Pancreas (tissue), 10 donors: ENCODE measurements at regions not wholly inside any gene's neighbourhood (a gene's known extent, or its start where the extent isn't known, plus 50 kb on each side); places are given as distances from the start of the nearest gene placed in this dataset.

Source experiments
- ATAC-seq, 4 donors: fragments of 200-7000 bp; cut with Tn5 transposase; one replicate each; pipeline versions ENCODE4 v1.8.0 to v1.9.1; 2020; ENCODE audit warnings: mild to moderate bottlenecking in 4 of 4, moderate library complexity in 4 of 4
- DNase-seq, 6 donors: peaks; one replicate each; pipeline ENCODE4 v3.0.0-alpha.2; 2020
- FAIRE-seq: peaks from 2 replicates; lab custom pipeline; 2012; peaks lifted over from hg19 to GRCh38; lab: Jason Lieb, UNC
- H3K27ac ChIP-seq, 4 donors: fragments of 200-600 bp; sonication (generic); 1 replicate in 3 of 4; 2 replicates in 1 of 4; pipeline versions ENCODE4 v1.5.0 to v1.8.0; 2020
- H3K27me3 ChIP-seq, 4 donors: fragments of 200-600 bp; one replicate each; pipeline ENCODE4 v1.8.0; 2021
- H3K36me3 ChIP-seq, 3 donors: fragments of 200-600 bp; sonication (generic) in 1 of 3; one replicate each; pipeline versions ENCODE4 v1.5.0 to v1.8.0; 2020 to 2021
- H3K4me1 ChIP-seq, 3 donors: fragments of 200-600 bp; one replicate each; pipeline ENCODE4 v1.8.0; 2021
- H3K4me3 ChIP-seq, 4 donors: fragments of 200-600 bp; sonication (generic) in 2 of 4; one replicate each; pipeline versions ENCODE4 v1.5.0 to v1.8.0; 2020 to 2021
- H3K9me3 ChIP-seq, 4 donors: fragments of 200-600 bp; one replicate each; pipeline ENCODE4 v1.8.0; 2021
- WGBS, 2 donors: extraction: QIAGEN DNeasy Blood & Tissue Kit; methylation state at CpG; one replicate each; pipeline ENCODE4 v1.1.7; 2013; 5-methylcytosine and 5-hydroxymethylcytosine counted together
- intact Hi-C, 3 donors: fragments of 100-400 bp; cut with DNase I; formaldehyde crosslinking; loops; one replicate each; pipeline versions ENCODE4 v1.11.1 to v1.14.2; 2022
- TF ChIP-seq, protein P1 (sequence below), 4 donors: fragments of 200-600 bp; sonication (generic) in 3 of 4; IDR thresholded peaks; one replicate each; pipeline versions ENCODE4 v1.5.0 to v1.8.0; 2021; ENCODE audit warnings: antibody characterized with exemption in 4 of 4
- donor health status: healthy with polysubstance abuse.
- donor health status: DM: no; HTN: no; CAD: no; lungs with moderate emphysema.
- donor health status: DM: no; HTN: no; CAD: no.
- donor health status: control.
- donor health status: control.
- donor health status: Bipolar disorder and iron deficiency.
- donor health status: DM: yes; HTN: yes; CAD: no.
- donor health status: DM: no; HTN: no; CAD: no.
- donor health status: DM: no; HTN: no; CAD: no.
- donor health status: DM: yes; HTN: yes; CAD: no.

GRCh38 chr1:70552662-70553566, 141.8 kb downstream of the CTH start:
- H3K4me3 ChIP-seq: no peak overlapping the region
- no peak for FAIRE-seq
- H3K27me3 ChIP-seq: peaks cover 0 to 3% (median 0%) of the 10 kb centered on the region in 4 donors
- H3K9me3 ChIP-seq: peaks cover 0 to 2% (median 0%) of the 10 kb centered on the region in 4 donors
- no peak overlapping the region for H3K27ac ChIP-seq
- no peaks in the 10 kb centered on the region for H3K4me1 ChIP-seq
- no peak for DNase-seq
- ATAC-seq: no peak
- no peaks in the 10 kb centered on the region for H3K36me3 ChIP-seq
- TF ChIP-seq, protein P1, sequence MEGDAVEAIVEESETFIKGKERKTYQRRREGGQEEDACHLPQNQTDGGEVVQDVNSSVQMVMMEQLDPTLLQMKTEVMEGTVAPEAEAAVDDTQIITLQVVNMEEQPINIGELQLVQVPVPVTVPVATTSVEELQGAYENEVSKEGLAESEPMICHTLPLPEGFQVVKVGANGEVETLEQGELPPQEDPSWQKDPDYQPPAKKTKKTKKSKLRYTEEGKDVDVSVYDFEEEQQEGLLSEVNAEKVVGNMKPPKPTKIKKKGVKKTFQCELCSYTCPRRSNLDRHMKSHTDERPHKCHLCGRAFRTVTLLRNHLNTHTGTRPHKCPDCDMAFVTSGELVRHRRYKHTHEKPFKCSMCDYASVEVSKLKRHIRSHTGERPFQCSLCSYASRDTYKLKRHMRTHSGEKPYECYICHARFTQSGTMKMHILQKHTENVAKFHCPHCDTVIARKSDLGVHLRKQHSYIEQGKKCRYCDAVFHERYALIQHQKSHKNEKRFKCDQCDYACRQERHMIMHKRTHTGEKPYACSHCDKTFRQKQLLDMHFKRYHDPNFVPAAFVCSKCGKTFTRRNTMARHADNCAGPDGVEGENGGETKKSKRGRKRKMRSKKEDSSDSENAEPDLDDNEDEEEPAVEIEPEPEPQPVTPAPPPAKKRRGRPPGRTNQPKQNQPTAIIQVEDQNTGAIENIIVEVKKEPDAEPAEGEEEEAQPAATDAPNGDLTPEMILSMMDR (IDR thresholded peaks at IDR 0.05): no peak
- 46% methylated on average over 2 of the region's 2 CpGs for WGBS, 2 donors
- intact Hi-C loops: no loop called here

GRCh38 chr1:70553567-70553956, 142.5 kb downstream of the CTH start:
- peaks cover 0 to 2% (median 0%) of the 10 kb centered on the region in 4 donors for H3K9me3 ChIP-seq
- no peak overlapping the region for H3K4me3 ChIP-seq
- FAIRE-seq (no peak), ATAC-seq (no peak), DNase-seq (no peak)
- intact Hi-C loops: no loop called here
- WGBS, 2 donors: 43 to 50% methylated on average over 1 of the region's 1 CpG
- H3K27me3 ChIP-seq: peaks cover 0 to 3% (median 0%) of the 10 kb centered on the region in 4 donors
- H3K36me3 ChIP-seq: no peaks in the 10 kb centered on the region
- TF ChIP-seq, protein P1 (IDR thresholded peaks at IDR 0.05): no peak
- no peak overlapping the region for H3K27ac ChIP-seq
- no peaks in the 10 kb centered on the region for H3K4me1 ChIP-seq

GRCh38 chr1:70554341-70554740, 143.3 kb downstream of the CTH start:
- intact Hi-C loops: no loop called here
- TF ChIP-seq, protein P1 (IDR thresholded peaks at IDR 0.05): no peak

DNA sequence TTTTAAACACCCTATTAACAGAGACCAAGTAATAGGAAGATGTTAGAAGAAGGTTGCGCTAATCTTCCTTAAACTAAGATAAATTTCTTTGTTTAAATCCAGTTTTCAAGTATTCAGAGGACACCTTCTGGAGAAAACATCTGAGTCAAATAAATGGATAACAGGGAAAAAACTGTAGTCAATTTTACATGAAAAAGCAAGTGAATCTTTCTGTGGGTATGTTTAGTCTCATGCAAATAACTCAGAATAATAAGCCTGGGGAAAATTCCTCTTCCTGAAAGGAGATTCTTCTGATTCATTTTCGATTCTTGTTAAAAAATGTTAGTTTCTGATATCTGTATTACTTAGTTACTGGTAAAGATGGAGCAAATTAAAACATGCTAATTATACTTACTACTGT, 145.5 kb downstream of the CTH start:
- no peak for FAIRE-seq
- TF ChIP-seq, protein P1 (IDR thresholded peaks at IDR 0.05): no peak
- WGBS, 2 donors: 73 to 80% methylated on average over 2 of the region's 2 CpGs

More at GRCh38 chr1:70554341-70554740, 143.3 kb downstream of the CTH start:
- DNase-seq: no peak
- no peak for ATAC-seq
- H3K4me1 ChIP-seq: no peaks in the 10 kb centered on the region
- H3K9me3 ChIP-seq: peaks cover 0 to 2% (median 0%) of the 10 kb centered on the region in 4 donors
- FAIRE-seq: no peak
- H3K4me3 ChIP-seq: no peak overlapping the region
- H3K27me3 ChIP-seq: peaks cover 0 to 3% (median 0%) of the 10 kb centered on the region in 4 donors
- no peaks in the 10 kb centered on the region for H3K36me3 ChIP-seq
- 95 to 96% methylated on average over 2 of the region's 2 CpGs for WGBS, 2 donors
- no peak overlapping the region for H3K27ac ChIP-seq

GRCh38 chr1:70567167-70567566, 156.1 kb downstream of the CTH start:
- intact Hi-C loops: no loop called here
- no peak for FAIRE-seq
- H3K36me3 ChIP-seq: no peaks in the 10 kb centered on the region
- no peak for ATAC-seq
- H3K27ac ChIP-seq: no peak overlapping the region
- H3K4me3 ChIP-seq: no peak overlapping the region
- TF ChIP-seq, protein P1 (IDR thresholded peaks at IDR 0.05): no peak
- DNase-seq: no peak
- WGBS, 2 donors: 63 to 86% methylated on average over 5 of the region's 5 CpGs
- no peaks in the 10 kb centered on the region for H3K4me1 ChIP-seq
- H3K27me3 ChIP-seq: no peaks in the 10 kb centered on the region
- no peaks in the 10 kb centered on the region for H3K9me3 ChIP-seq

More for the DNA sequence above, 145.5 kb downstream of the CTH start:
- intact Hi-C loops: no loop called here
- no peak for ATAC-seq
- no peak for DNase-seq
- Histone ChIP-seq H3K9me3 (peaks cover 0 to 2% (median 0%) of the 10 kb centered on the region in 4 donors), H3K4me1 (no peaks in the 10 kb centered on the region), H3K36me3 (no peaks in the 10 kb centered on the region), H3K27me3 (no peaks in the 10 kb centered on the region), H3K4me3 (no peak overlapping the region), H3K27ac (no peak overlapping the region)
